ENCODE measurements at regions not wholly inside any gene's neighbourhood (a gene's known extent, or its start where the extent isn't known, plus 50 kb on each side); places are given as distances from the start of the nearest gene placed in this dataset.

GRCh38 chr3:174675406-174675805, 183.7 kb upstream of the NAALADL2 start:
- DNase-seq, result no peak

GRCh38 chr3:174681784-174682183, 177.3 kb upstream of the NAALADL2 start:
- DNase-seq, result no peak

GRCh38 chr3:174685796-174686195, 173.3 kb upstream of the NAALADL2 start:
- no peak for DNase-seq

- DNase-seq, result no peak
These were observed 161.8 kb upstream of the NAALADL2 start for GRCh38 chr3:174697310-174697709.

GRCh38 chr3:174700736-174701135, 158.4 kb upstream of the NAALADL2 start:
- no peak for DNase-seq

GRCh38 chr3:174710612-174711011, 148.5 kb upstream of the NAALADL2 start:
- DNase-seq, result no peak

- DNase-seq, result no peak
These were observed 143.7 kb upstream of the NAALADL2 start for GRCh38 chr3:174715386-174715785.

GRCh38 chr3:174716956-174717505, 142.1 kb upstream of the NAALADL2 start:
- no peak for DNase-seq

- no peak for DNase-seq
These were observed 138.4 kb upstream of the NAALADL2 start for GRCh38 chr3:174720717-174721116.

- no peak for DNase-seq
These were observed 133.8 kb upstream of the NAALADL2 start for GRCh38 chr3:174725303-174725702.

- DNase-seq, result no peak
These were observed 121.2 kb upstream of the NAALADL2 start for GRCh38 chr3:174737966-174738365.

GRCh38 chr3:174749143-174749542, 110.0 kb upstream of the NAALADL2 start:
- DNase-seq, result no peak

- no peak for DNase-seq
These were observed 103.0 kb upstream of the NAALADL2 start for GRCh38 chr3:174755833-174756829.

GRCh38 chr3:174758943-174759342, 100.2 kb upstream of the NAALADL2 start:
- no peak for DNase-seq

GRCh38 chr3:174767406-174767805, 91.7 kb upstream of the NAALADL2 start:
- no peak for DNase-seq

- DNase-seq, result no peak
These were observed 91.2 kb upstream of the NAALADL2 start for GRCh38 chr3:174767853-174768382.

- no peak for DNase-seq
These were observed 90.0 kb upstream of the NAALADL2 start for GRCh38 chr3:174769171-174769570.

- no peak for DNase-seq
These were observed 83.5 kb upstream of the NAALADL2 start for GRCh38 chr3:174775603-174776002.

- DNase-seq, result no peak
These were observed 83.0 kb upstream of the NAALADL2 start for GRCh38 chr3:174776123-174776522.

- no peak for DNase-seq
These were observed 82.5 kb upstream of the NAALADL2 start for GRCh38 chr3:174776636-174777035.

- DNase-seq, result no peak
These were observed 81.3 kb upstream of the NAALADL2 start for GRCh38 chr3:174777813-174778212.

GRCh38 chr3:174783502-174783901, 75.6 kb upstream of the NAALADL2 start:
- no peak for DNase-seq

- DNase-seq, result no peak
These were observed 74.8 kb upstream of the NAALADL2 start for GRCh38 chr3:174784206-174784934.
